ENCODE measurements at regions not wholly inside any gene's neighbourhood (a gene's known extent, or its start where the extent isn't known, plus 50 kb on each side); places are given as distances from the start of the nearest gene placed in this dataset.

DNA sequence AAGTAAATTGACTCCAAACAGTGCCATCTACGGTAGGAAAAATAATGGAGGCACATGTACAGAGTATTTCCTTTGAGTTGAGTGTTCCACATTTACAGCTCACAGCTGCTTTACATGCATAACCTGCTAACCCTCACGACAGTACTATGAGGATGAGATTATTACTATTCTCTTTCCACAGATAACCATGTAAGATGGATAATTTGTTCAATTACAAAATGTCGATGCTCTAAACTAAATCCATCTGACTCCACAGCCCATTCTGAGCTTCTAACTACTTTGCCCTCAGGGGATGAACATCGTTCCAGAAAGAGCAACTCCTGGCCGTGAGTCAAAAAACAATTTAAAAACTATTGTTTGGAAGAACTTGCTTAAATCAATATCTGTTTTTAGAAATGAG is 330.4 kb upstream of the NWD2 start:
- 31 to 32% methylated on average over 5 of the region's 5 CpGs for WGBS, 2 donors
- Histone ChIP-seq H3K4me1 (no peaks in the 10 kb centered on the region), H3K27ac (no peak overlapping the region), H3K36me3 (no peaks in the 10 kb centered on the region), H3K9me3 (no peaks in the 10 kb centered on the region), H3K4me3 (no peak overlapping the region), H3K27me3 (no peaks in the 10 kb centered on the region)
- DNase-seq (ENCODE audit: low spot score in 2 of 2), result no peak
- no peak for TF ChIP-seq POLR2A (IDR thresholded peaks at IDR 0.05)
- TF ChIP-seq EP300 (IDR thresholded peaks at IDR 0.05), result no peak
- no peak for TF ChIP-seq CTCF (IDR thresholded peaks at IDR 0.05)

GRCh38 chr4:36915717-36916116 is 328.8 kb upstream of the NWD2 start:
- H3K36me3 ChIP-seq, result no peaks in the 10 kb centered on the region
- no peaks in the 10 kb centered on the region for H3K27me3 ChIP-seq
- DNase-seq (ENCODE audit: low spot score in 2 of 2), result no peak
- WGBS, 2 donors, result 70 to 75% methylated on average over 2 of the region's 2 CpGs
- no peak overlapping the region for H3K4me3 ChIP-seq
- H3K4me1 ChIP-seq, result no peaks in the 10 kb centered on the region
- TF ChIP-seq POLR2A (IDR thresholded peaks at IDR 0.05), result no peak
- no peak for TF ChIP-seq EP300 (IDR thresholded peaks at IDR 0.05)
- no peak for TF ChIP-seq CTCF (IDR thresholded peaks at IDR 0.05)
- H3K9me3 ChIP-seq, result no peaks in the 10 kb centered on the region
- H3K27ac ChIP-seq, result no peak overlapping the region

- Histone ChIP-seq H3K4me1 (no peaks in the 10 kb centered on the region), H3K36me3 (no peaks in the 10 kb centered on the region), H3K27me3 (no peaks in the 10 kb centered on the region), H3K9me3 (no peaks in the 10 kb centered on the region), H3K27ac (no peak overlapping the region), H3K4me3 (no peak overlapping the region)
- DNase-seq (ENCODE audit: low spot score in 2 of 2), result no peak
- 67 to 84% methylated on average over 6 of the region's 6 CpGs for WGBS, 2 donors
- no peak for TF ChIP-seq POLR2A (IDR thresholded peaks at IDR 0.05)
- no peak for TF ChIP-seq CTCF (IDR thresholded peaks at IDR 0.05)
- TF ChIP-seq EP300 (IDR thresholded peaks at IDR 0.05), result no peak
These were observed 327.1 kb upstream of the NWD2 start for GRCh38 chr4:36917413-36917812.

DNA sequence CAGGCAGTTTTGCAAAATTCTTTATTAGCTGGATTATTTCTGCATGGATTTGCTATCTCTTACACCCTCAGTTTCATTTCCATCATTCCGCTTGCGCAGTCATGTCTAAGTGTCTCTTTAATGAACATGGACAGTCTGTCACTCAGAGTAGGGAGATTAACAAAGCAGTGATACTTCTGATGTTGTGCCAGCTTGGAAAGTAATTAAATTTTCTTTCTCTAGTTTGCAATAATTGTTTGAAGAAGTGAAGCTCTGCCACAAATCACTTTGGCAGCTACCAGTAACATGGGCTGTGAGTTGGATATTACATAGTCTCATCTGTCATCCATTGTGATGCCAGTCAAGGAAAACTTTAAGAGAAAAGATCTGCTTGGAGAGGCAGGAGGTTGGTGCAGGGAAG is 324.8 kb upstream of the NWD2 start:
- DNase-seq (ENCODE audit: low spot score in 2 of 2), result no peak
- H3K27me3 ChIP-seq, result no peaks in the 10 kb centered on the region
- WGBS, 2 donors, result 96 to 100% methylated on average over 2 of the region's 2 CpGs

More for the DNA sequence above, 324.8 kb upstream of the NWD2 start:
- no peaks in the 10 kb centered on the region for H3K9me3 ChIP-seq
- H3K36me3 ChIP-seq, result no peaks in the 10 kb centered on the region
- H3K27ac ChIP-seq, result no peak overlapping the region
- TF ChIP-seq EP300 (IDR thresholded peaks at IDR 0.05) (no peak), CTCF (IDR thresholded peaks at IDR 0.05) (no peak), POLR2A (IDR thresholded peaks at IDR 0.05) (no peak)
- H3K4me1 ChIP-seq, result no peaks in the 10 kb centered on the region
- no peak overlapping the region for H3K4me3 ChIP-seq
